ENCODE measurements at regions not wholly inside any gene's neighbourhood (a gene's known extent, or its start where the extent isn't known, plus 50 kb on each side); places are given as distances from the start of the nearest gene placed in this dataset.

GRCh38 chr2:129722306-129723019 lies 257.0 kb upstream of the RAB6C start:
- DNase-seq (ENCODE audit: extremely low read depth in 1 of 11, low read depth in 9 of 11, low spot score in 4 of 11): no peak

DNA sequence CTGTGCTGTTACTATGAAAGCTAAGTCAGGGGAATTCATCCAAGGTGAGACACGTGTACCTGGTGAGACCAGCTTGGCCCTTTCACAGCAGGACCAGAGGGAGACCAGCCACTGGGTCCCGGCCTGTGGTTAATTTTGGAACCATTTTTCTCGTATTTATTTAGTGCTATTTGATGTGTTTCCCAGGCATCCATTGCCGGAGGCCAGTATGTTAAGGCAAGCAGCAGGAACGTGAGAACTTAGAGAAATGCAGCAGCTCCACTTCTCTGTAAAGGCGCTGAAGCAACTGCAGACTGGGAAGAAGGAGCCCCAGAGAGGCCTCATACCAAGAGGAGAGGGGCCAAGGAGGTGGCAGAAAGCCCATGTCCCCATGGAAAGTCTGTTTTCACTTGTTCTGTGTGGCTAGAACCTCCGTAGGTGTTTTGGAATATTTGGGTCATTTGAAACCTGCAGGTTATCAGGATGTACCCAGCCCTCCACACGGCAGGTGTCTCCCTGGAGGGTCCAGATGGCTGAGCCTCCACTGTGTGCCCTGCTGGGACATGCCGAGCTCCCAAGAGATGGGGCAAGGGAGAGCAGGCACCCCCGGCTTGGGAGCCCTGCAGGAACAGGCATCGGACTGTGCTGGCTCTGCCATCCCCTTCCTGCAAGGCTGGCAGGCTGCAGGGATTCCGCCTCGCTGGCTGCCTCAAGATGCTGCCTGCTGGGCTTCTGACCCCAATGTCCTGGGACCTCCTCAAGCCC lies 256.0 kb upstream of the RAB6C start:
- DNase-seq (ENCODE audit: extremely low read depth in 1 of 11, low read depth in 9 of 11, low spot score in 4 of 11): no peak

DNA sequence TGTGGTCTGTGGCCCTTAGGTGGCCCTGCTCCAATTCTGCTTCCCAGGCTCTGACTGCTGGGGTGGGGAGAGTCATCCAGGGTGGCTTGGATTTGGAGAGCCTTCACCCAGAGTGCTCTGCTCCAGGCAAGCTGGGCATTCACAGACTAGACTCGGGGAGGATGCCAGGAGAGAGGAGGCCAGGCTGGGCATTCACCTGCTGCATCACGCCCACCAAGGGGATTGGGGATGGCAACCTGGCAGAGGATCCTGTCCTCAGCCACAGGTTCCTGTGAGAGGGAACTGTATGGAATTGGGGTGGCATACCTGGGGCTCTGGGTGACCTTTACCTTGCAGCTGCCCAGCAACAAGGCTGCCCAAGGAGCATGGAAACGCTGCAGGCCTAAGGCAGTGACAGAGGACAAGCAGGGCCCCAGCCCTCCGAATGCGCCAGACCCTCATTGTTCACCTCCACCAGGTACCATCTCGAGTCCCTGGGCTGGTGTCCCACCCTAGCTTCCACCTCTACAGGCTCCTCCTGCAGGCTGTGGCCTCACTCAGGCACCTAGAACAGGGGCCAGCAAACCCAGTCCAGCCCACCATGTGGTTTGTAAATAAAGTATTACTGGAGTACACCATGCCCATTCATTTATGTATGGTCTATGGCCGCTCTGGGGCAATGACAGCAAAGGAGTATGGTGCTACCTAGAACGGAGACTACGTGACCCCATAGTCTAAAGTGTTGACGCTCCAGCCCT lies 255.3 kb upstream of the RAB6C start:
- DNase-seq (ENCODE audit: extremely low read depth in 1 of 11, low read depth in 9 of 11, low spot score in 4 of 11): no peak

DNA sequence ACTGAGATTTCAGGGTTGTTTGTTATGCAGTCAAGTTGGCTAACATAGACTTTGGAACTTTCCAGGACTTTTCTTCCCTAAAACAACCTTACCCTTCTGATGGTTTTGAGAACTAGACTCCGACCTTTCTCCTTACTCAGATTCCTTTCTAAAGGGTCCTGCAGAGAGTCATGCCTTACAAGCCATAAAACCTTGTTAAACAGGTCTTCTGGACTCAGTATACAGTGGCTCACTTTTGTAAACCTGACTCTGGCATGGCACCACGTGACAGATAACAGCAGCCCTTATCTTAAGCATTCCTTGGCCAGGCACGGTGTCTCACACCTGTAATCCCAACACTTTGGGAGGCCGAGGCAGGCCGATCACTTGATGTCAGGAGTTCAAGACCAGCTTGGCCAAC lies 253.2 kb upstream of the RAB6C start:
- no peak for DNase-seq (ENCODE audit: extremely low read depth in 1 of 11, low read depth in 9 of 11, low spot score in 4 of 11)

GRCh38 chr2:129727286-129727685 lies 252.2 kb upstream of the RAB6C start:
- no peak for DNase-seq (ENCODE audit: extremely low read depth in 1 of 11, low read depth in 9 of 11, low spot score in 4 of 11)

GRCh38 chr2:129728035-129728972 lies 251.2 kb upstream of the RAB6C start:
- DNase-seq (ENCODE audit: extremely low read depth in 1 of 11, low read depth in 9 of 11, low spot score in 4 of 11): no peak

DNA sequence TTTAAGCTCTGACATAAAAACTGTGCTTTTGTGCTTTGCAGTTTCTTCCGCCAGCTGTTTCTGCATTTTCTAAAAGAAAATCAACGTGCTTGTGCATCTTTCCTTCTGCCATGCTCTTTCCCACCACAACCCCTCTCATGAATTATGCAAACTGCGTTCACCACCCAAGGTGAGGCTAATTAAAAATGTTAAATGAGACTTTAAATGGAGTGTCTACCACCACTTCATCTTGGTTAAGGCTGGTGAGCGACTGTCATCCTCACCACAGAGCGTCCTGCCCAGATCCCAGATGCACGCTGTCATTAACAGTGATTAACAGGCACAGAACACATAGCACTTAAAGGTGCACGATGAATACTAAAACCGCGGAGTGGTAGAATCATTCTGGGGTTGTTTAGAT lies 250.5 kb upstream of the RAB6C start:
- DNase-seq (ENCODE audit: extremely low read depth in 1 of 11, low read depth in 9 of 11, low spot score in 4 of 11): no peak

DNA sequence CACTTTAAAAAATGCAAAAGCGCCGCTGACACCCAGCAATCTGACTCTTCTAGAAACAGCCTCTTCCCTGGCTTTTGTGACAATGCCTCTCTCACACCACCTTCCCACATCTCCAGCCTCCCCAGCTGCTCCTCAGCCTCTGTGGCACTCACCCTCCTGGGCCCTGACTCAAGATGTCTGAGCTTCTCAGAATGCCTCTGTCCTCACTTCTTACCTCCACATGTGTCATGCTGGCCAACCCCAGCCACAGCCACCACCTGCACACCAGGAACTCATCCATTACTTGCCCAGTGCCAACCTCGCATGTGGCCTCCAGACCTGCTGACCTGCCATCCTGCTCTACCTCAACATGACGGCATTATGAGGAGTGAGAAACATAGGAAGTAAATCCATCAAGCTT lies 249.8 kb upstream of the RAB6C start:
- DNase-seq (ENCODE audit: extremely low read depth in 1 of 11, low read depth in 9 of 11, low spot score in 4 of 11): no peak

DNA sequence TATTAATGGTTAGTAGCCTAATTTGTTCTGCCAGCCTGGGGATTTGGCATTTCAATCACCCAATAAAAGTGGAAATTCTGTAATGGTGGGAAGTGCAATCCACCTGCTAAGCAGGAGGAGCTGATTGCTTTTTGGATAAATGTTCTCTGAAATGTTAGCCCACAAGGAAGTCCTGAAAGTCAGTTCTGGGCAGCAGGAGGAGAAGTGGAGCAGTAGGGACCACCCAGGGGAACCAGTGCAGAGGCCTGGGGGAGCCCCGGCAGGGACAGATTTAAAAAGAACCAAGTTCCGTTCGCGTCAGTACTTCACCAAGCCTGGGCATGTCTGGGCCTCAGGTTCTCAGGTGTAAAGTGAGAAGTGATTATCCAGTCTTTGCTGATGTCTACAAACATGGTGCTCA lies 248.5 kb upstream of the RAB6C start:
- DNase-seq (ENCODE audit: extremely low read depth in 1 of 11, low read depth in 9 of 11, low spot score in 4 of 11): no peak

GRCh38 chr2:129731907-129732629 lies 247.4 kb upstream of the RAB6C start:
- DNase-seq (ENCODE audit: extremely low read depth in 1 of 11, low read depth in 9 of 11, low spot score in 4 of 11): no peak

DNA sequence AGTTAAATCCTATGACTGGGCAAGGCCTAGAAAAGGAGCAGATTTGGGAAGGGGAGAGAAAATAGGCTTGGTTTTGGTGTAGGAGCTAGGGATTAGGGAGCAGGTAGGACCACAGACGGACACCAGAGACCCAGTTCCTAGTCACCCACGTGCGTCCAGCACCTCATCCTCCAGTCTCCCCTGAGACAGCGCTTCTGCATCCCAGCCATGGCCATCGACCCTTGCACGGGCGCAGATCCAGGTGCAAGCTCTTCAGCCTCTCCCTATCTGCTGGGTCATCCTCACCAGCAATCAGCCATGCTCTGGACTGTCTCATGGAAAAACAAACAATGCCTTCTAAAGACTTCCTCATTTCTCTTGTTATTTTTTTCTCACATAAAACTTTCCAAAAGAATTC lies 246.8 kb upstream of the RAB6C start:
- no peak for DNase-seq (ENCODE audit: extremely low read depth in 1 of 11, low read depth in 9 of 11, low spot score in 4 of 11)

DNA sequence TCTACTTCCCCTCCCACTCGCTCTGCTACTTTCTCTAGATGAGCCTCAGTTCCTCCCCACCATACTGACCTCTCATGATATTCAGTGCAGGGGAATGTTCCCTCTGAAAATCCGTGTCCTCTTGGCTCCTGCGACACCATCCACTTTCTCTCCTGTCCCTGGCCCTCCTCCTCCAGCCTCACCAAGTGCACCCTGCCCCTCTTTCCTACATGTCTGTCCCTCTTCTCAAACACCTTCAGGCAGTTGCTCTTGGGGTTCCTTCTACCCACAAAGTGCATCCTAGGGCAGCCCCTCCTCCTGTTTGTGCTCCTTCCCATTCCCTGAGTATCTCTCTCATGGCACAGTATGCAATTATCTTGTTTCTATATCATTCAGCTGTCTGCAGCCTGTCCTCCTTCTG lies 246.4 kb upstream of the RAB6C start:
- no peak for DNase-seq (ENCODE audit: extremely low read depth in 1 of 11, low read depth in 9 of 11, low spot score in 4 of 11)

DNA sequence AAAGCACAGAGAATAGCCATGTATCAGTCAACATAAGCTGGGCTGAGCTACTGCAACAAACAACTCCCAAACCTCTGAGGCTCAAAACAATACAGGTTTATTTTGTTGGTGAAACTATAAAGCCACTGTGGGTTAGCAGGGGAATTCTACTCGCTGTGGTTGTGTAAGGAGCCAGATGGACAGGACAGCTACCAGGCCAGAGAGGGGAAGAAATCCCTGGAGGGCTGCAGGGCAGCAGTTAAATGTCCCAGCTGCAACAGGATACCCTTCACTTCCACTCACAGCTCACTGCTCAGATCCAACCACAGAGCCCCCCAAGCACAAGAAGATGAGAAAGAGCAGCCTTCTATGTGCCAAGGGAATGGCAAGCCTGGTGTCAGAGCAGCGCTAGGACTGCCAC lies 245.9 kb upstream of the RAB6C start:
- no peak for DNase-seq (ENCODE audit: extremely low read depth in 1 of 11, low read depth in 9 of 11, low spot score in 4 of 11)

GRCh38 chr2:129734343-129735034 lies 245.0 kb upstream of the RAB6C start:
- DNase-seq (ENCODE audit: extremely low read depth in 1 of 11, low read depth in 9 of 11, low spot score in 4 of 11): no peak

DNA sequence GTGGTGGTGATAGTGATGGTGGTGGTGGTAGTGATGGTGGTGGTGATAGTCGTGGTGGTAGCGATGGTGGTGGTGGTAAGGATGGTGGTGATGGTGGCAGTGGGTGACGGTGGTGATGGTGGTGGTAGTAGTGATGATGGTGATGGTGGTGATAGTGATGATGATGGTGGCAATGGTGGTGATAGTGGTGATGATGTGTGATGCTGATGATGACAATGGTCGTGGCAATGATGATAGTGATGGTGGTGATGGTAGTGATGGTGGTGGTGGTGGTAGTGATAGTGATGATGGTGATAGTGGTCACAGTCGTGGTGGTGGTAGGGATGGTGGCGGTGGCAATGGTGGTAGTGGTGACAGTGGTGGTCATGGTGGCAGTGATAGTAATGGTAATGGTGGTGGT lies 243.9 kb upstream of the RAB6C start:
- no peak for DNase-seq (ENCODE audit: extremely low read depth in 1 of 11, low read depth in 9 of 11, low spot score in 4 of 11)

DNA sequence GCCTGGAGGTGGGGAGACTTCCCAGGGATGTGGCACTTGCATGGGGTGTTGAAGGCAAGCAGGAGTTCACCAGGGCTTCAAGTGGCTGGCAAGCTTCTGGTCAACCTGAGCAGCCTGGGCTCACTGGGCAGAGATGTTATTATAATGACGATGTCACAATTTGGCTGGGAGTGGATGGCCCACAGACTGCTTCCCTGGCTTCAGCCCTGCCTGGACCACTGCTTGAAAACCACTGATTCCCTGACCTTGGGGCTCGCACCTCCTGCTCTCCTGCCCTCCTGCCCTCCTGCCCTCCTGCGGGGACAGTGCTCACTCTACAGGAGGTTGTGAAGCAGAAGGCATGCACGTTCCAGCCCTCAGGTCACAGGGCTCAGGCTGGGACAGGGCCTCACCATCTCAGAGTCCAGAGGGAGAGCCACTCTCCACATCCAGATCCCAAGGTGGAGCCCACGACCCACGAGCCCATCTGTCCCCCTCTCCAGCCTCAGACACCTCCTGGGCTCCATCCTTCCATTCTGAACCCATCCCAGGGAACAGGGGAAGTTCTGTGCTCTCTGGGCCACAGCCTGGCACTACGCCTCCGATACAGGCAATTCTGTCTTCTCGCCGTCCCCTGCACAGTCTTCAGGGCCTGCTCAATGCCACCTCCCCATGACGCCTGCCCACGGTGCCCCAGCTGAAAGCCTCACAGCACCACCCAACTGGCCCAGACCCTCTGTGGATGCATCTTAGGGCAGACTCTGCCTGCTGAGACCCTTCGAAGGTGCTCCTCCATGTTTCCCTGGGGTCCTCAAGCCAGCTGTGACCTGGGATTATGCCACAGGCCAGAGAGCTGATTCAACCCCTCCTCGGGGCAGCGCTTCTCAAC lies 241.6 kb upstream of the RAB6C start:
- no peak for DNase-seq (ENCODE audit: extremely low read depth in 1 of 11, low read depth in 9 of 11, low spot score in 4 of 11)

GRCh38 chr2:129738799-129739198 lies 240.7 kb upstream of the RAB6C start:
- DNase-seq (ENCODE audit: extremely low read depth in 1 of 11, low read depth in 9 of 11, low spot score in 4 of 11): no peak
